OCI-LY1 (cell line): ENCODE measurements at regions not wholly inside any gene's neighbourhood (a gene's known extent, or its start where the extent isn't known, plus 50 kb on each side); places are given as distances from the start of the nearest gene placed in this dataset.

Source experiments
- EZH2 ChIP-seq: fragments of 200-600 bp; sonication (generic), shearing (Covaris generic); IDR thresholded peaks from 2 replicates; pipeline ENCODE4 v1.8.0; 2017; ENCODE audit warnings: borderline replicate concordance, mixed run types, mild to moderate bottlenecking, antibody characterized with exemption, low read length, moderate library complexity, mixed read lengths
- TF ChIP-seq, protein P1 (sequence below): fragments of 200-600 bp; sonication (generic), shearing (Covaris generic); IDR thresholded peaks from 2 replicates; pipeline ENCODE4 v1.5.1; 2017; ENCODE audit warnings: mild to moderate bottlenecking, antibody characterized with exemption, low read length, moderate library complexity, mixed read lengths

DNA sequence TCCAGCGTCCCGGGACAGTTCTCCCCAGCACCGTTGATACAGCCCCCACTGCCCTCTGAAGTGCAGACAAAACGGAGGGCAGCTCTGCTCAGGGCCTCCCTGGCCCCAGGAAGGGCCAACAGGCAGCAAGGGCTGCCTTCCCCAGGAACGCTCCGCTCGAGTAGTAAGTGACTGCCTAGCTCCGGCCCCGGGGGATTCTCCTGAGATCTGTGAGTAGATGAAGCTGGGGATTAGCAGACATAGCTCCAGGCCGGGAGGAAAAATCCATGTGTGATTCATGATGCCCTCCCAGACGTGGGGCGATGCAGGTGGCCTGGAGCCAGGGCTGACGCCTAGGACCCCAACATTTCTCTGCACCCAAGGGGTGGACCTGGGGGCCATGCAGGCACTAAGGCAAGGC is 85.3 kb downstream of the ENGASE start:
- TF ChIP-seq, protein P1, sequence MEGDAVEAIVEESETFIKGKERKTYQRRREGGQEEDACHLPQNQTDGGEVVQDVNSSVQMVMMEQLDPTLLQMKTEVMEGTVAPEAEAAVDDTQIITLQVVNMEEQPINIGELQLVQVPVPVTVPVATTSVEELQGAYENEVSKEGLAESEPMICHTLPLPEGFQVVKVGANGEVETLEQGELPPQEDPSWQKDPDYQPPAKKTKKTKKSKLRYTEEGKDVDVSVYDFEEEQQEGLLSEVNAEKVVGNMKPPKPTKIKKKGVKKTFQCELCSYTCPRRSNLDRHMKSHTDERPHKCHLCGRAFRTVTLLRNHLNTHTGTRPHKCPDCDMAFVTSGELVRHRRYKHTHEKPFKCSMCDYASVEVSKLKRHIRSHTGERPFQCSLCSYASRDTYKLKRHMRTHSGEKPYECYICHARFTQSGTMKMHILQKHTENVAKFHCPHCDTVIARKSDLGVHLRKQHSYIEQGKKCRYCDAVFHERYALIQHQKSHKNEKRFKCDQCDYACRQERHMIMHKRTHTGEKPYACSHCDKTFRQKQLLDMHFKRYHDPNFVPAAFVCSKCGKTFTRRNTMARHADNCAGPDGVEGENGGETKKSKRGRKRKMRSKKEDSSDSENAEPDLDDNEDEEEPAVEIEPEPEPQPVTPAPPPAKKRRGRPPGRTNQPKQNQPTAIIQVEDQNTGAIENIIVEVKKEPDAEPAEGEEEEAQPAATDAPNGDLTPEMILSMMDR, result no peak
- TF ChIP-seq EZH2, result no peak
